ENCODE measurements at regions not wholly inside any gene's neighbourhood (a gene's known extent, or its start where the extent isn't known, plus 50 kb on each side); places are given as distances from the start of the nearest gene placed in this dataset.

DNA sequence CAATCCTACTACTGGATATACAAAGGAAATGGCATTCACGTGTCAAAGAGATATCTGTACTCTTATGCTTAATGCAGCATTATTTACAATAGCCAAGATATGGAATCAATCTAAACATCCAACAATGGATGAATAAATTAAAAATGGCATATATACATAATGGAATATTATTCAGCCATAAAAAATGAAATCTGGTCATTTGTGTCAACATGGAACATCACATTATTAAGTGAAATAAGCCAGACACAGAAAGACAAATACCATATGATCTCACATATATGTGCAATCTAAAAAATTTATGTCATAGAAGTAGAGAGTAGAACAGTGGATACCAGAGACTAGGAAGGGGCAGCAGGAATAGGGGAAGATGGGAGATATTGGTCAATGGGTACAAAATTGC lies 228.8 kb upstream of the TBX3 start:
- no peak overlapping the region for H3K9ac ChIP-seq
- TF ChIP-seq, protein P1, sequence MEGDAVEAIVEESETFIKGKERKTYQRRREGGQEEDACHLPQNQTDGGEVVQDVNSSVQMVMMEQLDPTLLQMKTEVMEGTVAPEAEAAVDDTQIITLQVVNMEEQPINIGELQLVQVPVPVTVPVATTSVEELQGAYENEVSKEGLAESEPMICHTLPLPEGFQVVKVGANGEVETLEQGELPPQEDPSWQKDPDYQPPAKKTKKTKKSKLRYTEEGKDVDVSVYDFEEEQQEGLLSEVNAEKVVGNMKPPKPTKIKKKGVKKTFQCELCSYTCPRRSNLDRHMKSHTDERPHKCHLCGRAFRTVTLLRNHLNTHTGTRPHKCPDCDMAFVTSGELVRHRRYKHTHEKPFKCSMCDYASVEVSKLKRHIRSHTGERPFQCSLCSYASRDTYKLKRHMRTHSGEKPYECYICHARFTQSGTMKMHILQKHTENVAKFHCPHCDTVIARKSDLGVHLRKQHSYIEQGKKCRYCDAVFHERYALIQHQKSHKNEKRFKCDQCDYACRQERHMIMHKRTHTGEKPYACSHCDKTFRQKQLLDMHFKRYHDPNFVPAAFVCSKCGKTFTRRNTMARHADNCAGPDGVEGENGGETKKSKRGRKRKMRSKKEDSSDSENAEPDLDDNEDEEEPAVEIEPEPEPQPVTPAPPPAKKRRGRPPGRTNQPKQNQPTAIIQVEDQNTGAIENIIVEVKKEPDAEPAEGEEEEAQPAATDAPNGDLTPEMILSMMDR (IDR thresholded peaks at IDR 0.05), result no peak
- TF ChIP-seq EZH2phosphoT487 (IDR thresholded peaks at IDR 0.05) (no peak), EZH2 (IDR thresholded peaks at IDR 0.05) (no peak)
- no peaks in the 10 kb centered on the region for H3K36me3 Mint-ChIP-seq
- H3K4me1 ChIP-seq, result peaks cover 12% of the 10 kb centered on the region
- no peaks in the 10 kb centered on the region for H4K20me1 ChIP-seq (ENCODE audit: low read depth)
- H3K36me3 ChIP-seq, result no peaks in the 10 kb centered on the region
- H3K27me3 ChIP-seq, result no peaks in the 10 kb centered on the region
- DNase-seq (ENCODE audit: low spot score), result no peak
- H3K4me3 ChIP-seq, result no peak overlapping the region
- no peak overlapping the region for H2AFZ ChIP-seq (replicated peaks)
- peaks cover 5% of the 10 kb centered on the region for H3K4me1 Mint-ChIP-seq
- no peaks in the 10 kb centered on the region for H3K27me3 Mint-ChIP-seq (ENCODE audit: insufficient read depth, low read depth)
- no peak overlapping the region for H3K27ac Mint-ChIP-seq
- no peaks in the 10 kb centered on the region for H3K79me2 ChIP-seq (ENCODE audit: low read depth)
- H3K9me3 ChIP-seq (ENCODE audit: low read depth), result no peaks in the 10 kb centered on the region
- no peak overlapping the region for H3K27ac ChIP-seq
- peaks cover 2% of the 10 kb centered on the region for H3K9me3 Mint-ChIP-seq
- peaks cover 9% of the 10 kb centered on the region for H3F3A ChIP-seq (ENCODE audit: low read depth)
- no peak overlapping the region for H3K4me2 ChIP-seq
- H3K4me3 Mint-ChIP-seq, result no peak overlapping the region

DNA sequence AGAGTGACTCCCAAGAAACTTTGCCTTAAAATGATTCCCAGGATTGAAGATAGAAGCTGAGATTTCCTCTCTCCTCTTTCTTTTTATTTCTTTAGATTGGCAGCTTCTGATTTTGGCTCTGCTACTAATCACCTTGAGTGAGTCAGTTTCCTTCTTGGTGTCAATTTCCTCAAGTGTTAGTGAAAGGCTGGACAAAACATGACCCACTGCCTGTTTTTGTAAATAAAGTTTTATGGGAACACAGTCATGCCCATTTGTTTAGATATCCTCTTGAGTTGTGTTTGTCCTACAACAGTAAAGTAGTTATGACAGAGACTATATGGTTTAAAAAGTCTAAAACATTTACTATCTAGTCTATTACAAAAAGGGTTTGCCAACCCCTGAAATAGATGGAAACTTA lies 227.2 kb upstream of the TBX3 start:
- no peak for TF ChIP-seq EZH2 (IDR thresholded peaks at IDR 0.05)
- no peak for TF ChIP-seq EZH2phosphoT487 (IDR thresholded peaks at IDR 0.05)
- TF ChIP-seq, protein P1 (IDR thresholded peaks at IDR 0.05), result no peak
- peaks cover 9% of the 10 kb centered on the region for H3F3A ChIP-seq (ENCODE audit: low read depth)
- Mint-ChIP-seq H3K4me1 (peaks cover 5% of the 10 kb centered on the region), H3K9me3 (no peaks in the 10 kb centered on the region), H3K36me3 (no peaks in the 10 kb centered on the region), H3K4me3 (no peak overlapping the region), H3K27me3 (ENCODE audit: insufficient read depth, low read depth) (no peaks in the 10 kb centered on the region), H3K27ac (no peak overlapping the region)
- H2AFZ ChIP-seq (replicated peaks), result no peak overlapping the region
- no peak for DNase-seq (ENCODE audit: low spot score)
- H3K27me3 ChIP-seq, result no peaks in the 10 kb centered on the region
- peaks cover 16% of the 10 kb centered on the region for H3K4me1 ChIP-seq
- H3K27ac ChIP-seq, result no peak overlapping the region
- no peaks in the 10 kb centered on the region for H3K79me2 ChIP-seq (ENCODE audit: low read depth)
- no peaks in the 10 kb centered on the region for H3K36me3 ChIP-seq
- H3K9ac ChIP-seq, result no peak overlapping the region
- H4K20me1 ChIP-seq (ENCODE audit: low read depth), result no peaks in the 10 kb centered on the region
- H3K4me3 ChIP-seq, result no peak overlapping the region
- no peak overlapping the region for H3K4me2 ChIP-seq
- no peaks in the 10 kb centered on the region for H3K9me3 ChIP-seq (ENCODE audit: low read depth)

GRCh38 chr12:114904254-114905003 lies 220.5 kb upstream of the TBX3 start:
- DNase-seq (ENCODE audit: low spot score), result no peak
- no peaks in the 10 kb centered on the region for H4K20me1 ChIP-seq (ENCODE audit: low read depth)
- no peak overlapping the region for H3K4me2 ChIP-seq
- H3K4me1 ChIP-seq, result peaks cover 4% of the 10 kb centered on the region
- no peaks in the 10 kb centered on the region for H3K27me3 ChIP-seq
- no peaks in the 10 kb centered on the region for H3K4me1 Mint-ChIP-seq
- H3K9ac ChIP-seq, result no peak overlapping the region
- H3K4me3 Mint-ChIP-seq, result no peak overlapping the region
- H3K36me3 Mint-ChIP-seq, result no peaks in the 10 kb centered on the region
- H3K9me3 ChIP-seq (ENCODE audit: low read depth), result no peaks in the 10 kb centered on the region
- H3K4me3 ChIP-seq, result no peak overlapping the region
- H3K27ac Mint-ChIP-seq, result no peak overlapping the region
- no peaks in the 10 kb centered on the region for H3K27me3 Mint-ChIP-seq (ENCODE audit: insufficient read depth, low read depth)
- H3K9me3 Mint-ChIP-seq, result no peaks in the 10 kb centered on the region
- no peaks in the 10 kb centered on the region for H3K79me2 ChIP-seq (ENCODE audit: low read depth)
- no peak overlapping the region for H3K27ac ChIP-seq
- H2AFZ ChIP-seq (replicated peaks), result no peak overlapping the region
- H3F3A ChIP-seq (ENCODE audit: low read depth), result no peaks in the 10 kb centered on the region
- TF ChIP-seq EZH2 (IDR thresholded peaks at IDR 0.05) (no peak), EZH2phosphoT487 (IDR thresholded peaks at IDR 0.05) (no peak)
- TF ChIP-seq, protein P1 (IDR thresholded peaks at IDR 0.05), result no peak
- no peaks in the 10 kb centered on the region for H3K36me3 ChIP-seq
